ENCODE measurements at regions not wholly inside any gene's neighbourhood (a gene's known extent, or its start where the extent isn't known, plus 50 kb on each side); places are given as distances from the start of the nearest gene placed in this dataset.

- CTCF ChIA-PET: no interaction called here
- Histone ChIP-seq H4K5ac (ENCODE audit: low read depth, low read length) (no peak overlapping the region), H3K14ac (replicated peaks; ENCODE audit: low read depth, low read length) (no peak overlapping the region), H2BK15ac (ENCODE audit: low read depth, low read length) (no peak overlapping the region), H3K79me1 (ENCODE audit: low read depth in 1 of 2, low read length in 2 of 2) (no peaks in the 10 kb centered on the region), H2BK120ac (ENCODE audit: low read depth, low read length) (no peak overlapping the region), H2BK20ac (ENCODE audit: low read depth, low read length) (no peak overlapping the region), H3K9ac (ENCODE audit: low read depth, low read length) (no peak overlapping the region), H3K56ac (ENCODE audit: extremely low read depth, insufficient read depth, low read length) (no peak overlapping the region), H3K36me3 (ENCODE audit: control insufficient read depth, insufficient read depth, low read length) (no peaks in the 10 kb centered on the region), H3K18ac (ENCODE audit: low read depth, low read length) (no peak overlapping the region), H3K4me1 (ENCODE audit: control insufficient read depth, insufficient read depth, low read length) (no peaks in the 10 kb centered on the region), H3K4ac (ENCODE audit: low read depth, low read length) (no peak overlapping the region), H3K27me3 (ENCODE audit: control insufficient read depth, insufficient read depth, low read length) (no peaks in the 10 kb centered on the region), H3K23ac (ENCODE audit: low read depth, low read length) (no peak overlapping the region), H2AFZ (replicated peaks; ENCODE audit: low read length, poor library complexity) (no peak overlapping the region), H4K91ac (ENCODE audit: insufficient read depth, low read depth, low read length) (no peak overlapping the region), H2BK5ac (ENCODE audit: low read depth, low read length, poor library complexity, severe bottlenecking) (no peak overlapping the region), H3K27ac (ENCODE audit: insufficient read depth, low read length) (no peak overlapping the region), H3K9me1 (ENCODE audit: insufficient read depth, low read length) (no peaks in the 10 kb centered on the region), H2AK9ac (replicated peaks; ENCODE audit: low read depth, low read length, poor library complexity) (no peak overlapping the region), H3K9me3 (ENCODE audit: control insufficient read depth, insufficient read depth, low read length) (peaks cover 3% of the 10 kb centered on the region; the same call in 1 of the 2 replicates), H3K4me3 (ENCODE audit: insufficient read depth, low read depth, low read length) (no peak overlapping the region), H4K8ac (ENCODE audit: low read depth in 2 of 2, low read length in 2 of 2) (no peak overlapping the region), H2AK5ac (ENCODE audit: low read depth, low read length) (no peak overlapping the region), H4K20me1 (ENCODE audit: insufficient read depth, low read length) (no peaks in the 10 kb centered on the region), H3K4me2 (ENCODE audit: low read depth, low read length) (no peak overlapping the region)
- POLR2A ChIA-PET (ENCODE audit: unreplicated experiment): no interaction called here
- in situ Hi-C loops (cut with MboI; ENCODE audit: low sequenced_read_pairs): no loop called here
- DNase-seq (no peak), ATAC-seq (ENCODE audit: low read depth) (no peak)
- intact Hi-C loops (cut with micrococcal nuclease): no loop called here
- no TSS peak for BruUV-seq (replicated peaks)
- TF ChIP-seq RFX5 (IDR thresholded peaks at IDR 0.05; ENCODE audit: low read depth, low read length): no peak
- TF ChIP-seq, protein P1, sequence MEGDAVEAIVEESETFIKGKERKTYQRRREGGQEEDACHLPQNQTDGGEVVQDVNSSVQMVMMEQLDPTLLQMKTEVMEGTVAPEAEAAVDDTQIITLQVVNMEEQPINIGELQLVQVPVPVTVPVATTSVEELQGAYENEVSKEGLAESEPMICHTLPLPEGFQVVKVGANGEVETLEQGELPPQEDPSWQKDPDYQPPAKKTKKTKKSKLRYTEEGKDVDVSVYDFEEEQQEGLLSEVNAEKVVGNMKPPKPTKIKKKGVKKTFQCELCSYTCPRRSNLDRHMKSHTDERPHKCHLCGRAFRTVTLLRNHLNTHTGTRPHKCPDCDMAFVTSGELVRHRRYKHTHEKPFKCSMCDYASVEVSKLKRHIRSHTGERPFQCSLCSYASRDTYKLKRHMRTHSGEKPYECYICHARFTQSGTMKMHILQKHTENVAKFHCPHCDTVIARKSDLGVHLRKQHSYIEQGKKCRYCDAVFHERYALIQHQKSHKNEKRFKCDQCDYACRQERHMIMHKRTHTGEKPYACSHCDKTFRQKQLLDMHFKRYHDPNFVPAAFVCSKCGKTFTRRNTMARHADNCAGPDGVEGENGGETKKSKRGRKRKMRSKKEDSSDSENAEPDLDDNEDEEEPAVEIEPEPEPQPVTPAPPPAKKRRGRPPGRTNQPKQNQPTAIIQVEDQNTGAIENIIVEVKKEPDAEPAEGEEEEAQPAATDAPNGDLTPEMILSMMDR (conservative IDR thresholded peaks at IDR 0.05; ENCODE audit: low read depth, low read length): no peak
- TF ChIP-seq CEBPB (IDR thresholded peaks at IDR 0.05; ENCODE audit: low read depth, low read length): no peak
- TF ChIP-seq FOS (IDR thresholded peaks at IDR 0.05; ENCODE audit: low read depth, low read length): no peak
- TF ChIP-seq MAFK (IDR thresholded peaks at IDR 0.05; ENCODE audit: low read depth, low read length): no peak
- TF ChIP-seq, protein P2, sequence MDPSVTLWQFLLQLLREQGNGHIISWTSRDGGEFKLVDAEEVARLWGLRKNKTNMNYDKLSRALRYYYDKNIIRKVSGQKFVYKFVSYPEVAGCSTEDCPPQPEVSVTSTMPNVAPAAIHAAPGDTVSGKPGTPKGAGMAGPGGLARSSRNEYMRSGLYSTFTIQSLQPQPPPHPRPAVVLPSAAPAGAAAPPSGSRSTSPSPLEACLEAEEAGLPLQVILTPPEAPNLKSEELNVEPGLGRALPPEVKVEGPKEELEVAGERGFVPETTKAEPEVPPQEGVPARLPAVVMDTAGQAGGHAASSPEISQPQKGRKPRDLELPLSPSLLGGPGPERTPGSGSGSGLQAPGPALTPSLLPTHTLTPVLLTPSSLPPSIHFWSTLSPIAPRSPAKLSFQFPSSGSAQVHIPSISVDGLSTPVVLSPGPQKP (IDR thresholded peaks at IDR 0.05; ENCODE audit: borderline replicate concordance, low read depth, low read length): no peak
- TF ChIP-seq, protein P3, sequence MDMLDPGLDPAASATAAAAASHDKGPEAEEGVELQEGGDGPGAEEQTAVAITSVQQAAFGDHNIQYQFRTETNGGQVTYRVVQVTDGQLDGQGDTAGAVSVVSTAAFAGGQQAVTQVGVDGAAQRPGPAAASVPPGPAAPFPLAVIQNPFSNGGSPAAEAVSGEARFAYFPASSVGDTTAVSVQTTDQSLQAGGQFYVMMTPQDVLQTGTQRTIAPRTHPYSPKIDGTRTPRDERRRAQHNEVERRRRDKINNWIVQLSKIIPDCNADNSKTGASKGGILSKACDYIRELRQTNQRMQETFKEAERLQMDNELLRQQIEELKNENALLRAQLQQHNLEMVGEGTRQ (IDR thresholded peaks at IDR 0.05; ENCODE audit: low read depth, low read length): no peak
- TF ChIP-seq RAD21 (IDR thresholded peaks at IDR 0.05; ENCODE audit: low read length): no peak
- no peak for TF ChIP-seq MXI1 (IDR thresholded peaks at IDR 0.05; ENCODE audit: borderline replicate concordance, low read depth, low read length)
- TF ChIP-seq BHLHE40 (IDR thresholded peaks at IDR 0.05; ENCODE audit: low read depth, low read length): no peak
- TF ChIP-seq POLR2A (IDR thresholded peaks at IDR 0.05; ENCODE audit: low read depth, low read length): no peak
- TF ChIP-seq SMC3 (IDR thresholded peaks at IDR 0.05; ENCODE audit: low read depth, low read length): no peak
- dilution Hi-C loops (cut with HindIII; ENCODE audit: low sequenced_read_pairs, unreplicated experiment): no loop called here
Observed at GRCh38 chr7:24102988-24103387, 181.0 kb upstream of the NPY start.

Measured in IMR-90 (cell line).